NCI-H146 (cell line): ENCODE measurements at regions not wholly inside any gene's neighbourhood (a gene's known extent, or its start where the extent isn't known, plus 50 kb on each side); places are given as distances from the start of the nearest gene placed in this dataset.

ENCODE experiments used
- DNase-seq: peaks from one replicate; lab custom pipeline; 2025; lab: John Stamatoyannopoulos, UW

- no peak for DNase-seq
Observed at GRCh38 chr7:115709664-115710063, 320.9 kb downstream of the TFEC start.

- no peak for DNase-seq
Observed at GRCh38 chr7:115708013-115708341, 322.6 kb downstream of the TFEC start.

- DNase-seq, result peak; percentile 17
Observed at GRCh38 chr7:115707258-115708012, 323.1 kb downstream of the TFEC start.

GRCh38 chr7:115704884-115705283 lies 325.7 kb downstream of the TFEC start:
- no peak for DNase-seq

GRCh38 chr7:115701141-115701540 lies 329.4 kb downstream of the TFEC start:
- DNase-seq, result no peak

GRCh38 chr7:115694424-115694823 lies 336.1 kb downstream of the TFEC start:
- DNase-seq, result no peak

GRCh38 chr7:115693779-115694178 lies 336.8 kb downstream of the TFEC start:
- DNase-seq, result no peak

- no peak for DNase-seq
Observed at GRCh38 chr7:115689941-115690340, 340.6 kb downstream of the TFEC start.

- DNase-seq, result no peak
Observed at GRCh38 chr7:115683093-115683492, 347.5 kb downstream of the TFEC start.

- DNase-seq, result no peak
Observed at GRCh38 chr7:115682507-115682906, 348.1 kb downstream of the TFEC start.

- no peak for DNase-seq
Observed at GRCh38 chr7:115680921-115681320, 349.6 kb downstream of the TFEC start.

GRCh38 chr7:115679976-115680375 lies 350.6 kb downstream of the TFEC start:
- DNase-seq, result peak; percentile 6

- DNase-seq, result no peak
Observed at GRCh38 chr7:115679423-115679822, 351.1 kb downstream of the TFEC start.

GRCh38 chr7:115678086-115678982 lies 352.2 kb downstream of the TFEC start:
- DNase-seq, result no peak

GRCh38 chr7:115676707-115677106 lies 353.9 kb downstream of the TFEC start:
- DNase-seq, result no peak

- DNase-seq, result peak; percentile 1
Observed at GRCh38 chr7:115676080-115676479, 354.5 kb downstream of the TFEC start.

GRCh38 chr7:115674467-115675024 lies 356.0 kb downstream of the TFEC start:
- DNase-seq, result no peak

- DNase-seq, result no peak
Observed at GRCh38 chr7:115672024-115672423, 358.5 kb downstream of the TFEC start.

GRCh38 chr7:115662676-115663075 lies 367.9 kb downstream of the TFEC start:
- no peak for DNase-seq

GRCh38 chr7:115662120-115662519 lies 368.4 kb downstream of the TFEC start:
- no peak for DNase-seq

GRCh38 chr7:115658223-115658622 lies 372.3 kb downstream of the TFEC start:
- DNase-seq, result no peak

GRCh38 chr7:115654384-115655214 lies 376.0 kb downstream of the TFEC start:
- DNase-seq, result no peak
